ENCODE measurements at regions not wholly inside any gene's neighbourhood (a gene's known extent, or its start where the extent isn't known, plus 50 kb on each side); places are given as distances from the start of the nearest gene placed in this dataset.

- TF ChIP-seq CTCF (conservative IDR thresholded peaks at IDR 0.05; ENCODE audit: low read depth, low read length): no peak
- TF ChIP-seq EZH2phosphoT487 (IDR thresholded peaks at IDR 0.05; ENCODE audit: borderline replicate concordance, low read length): no peak
- TF ChIP-seq EZH2 (IDR thresholded peaks at IDR 0.05; ENCODE audit: low read length, unreplicated experiment): no peak
Measured at GRCh38 chr17:73733517-73733916, 89.3 kb upstream of the SDK2 start.

Data from PC-3 (cell line).